HL-60 (cell line): ENCODE measurements at regions not wholly inside any gene's neighbourhood (a gene's known extent, or its start where the extent isn't known, plus 50 kb on each side); places are given as distances from the start of the nearest gene placed in this dataset.

ENCODE experiments used
- DNase-seq, 2 experiments: peaks; one replicate each; pipeline ENCODE4 v3.0.0-alpha.2; 2010 to 2020; ENCODE audit warnings: low read depth in 1 of 2, low spot score in 1 of 2
- H3K27ac ChIP-seq: fragments of 250-450 bp; sonication (Bioruptor Pico); replicated peaks from 2 replicates; pipeline ENCODE4 v1.5.1; 2020; ENCODE audit warnings: mild to moderate bottlenecking, moderate library complexity
- H3K27me3 ChIP-seq: fragments of 250-450 bp; sonication (Bioruptor Pico); 2 replicates; pipeline ENCODE4 v1.5.1; 2021; ENCODE audit warnings: mild to moderate bottlenecking, moderate library complexity; ENCODE audit not compliant: insufficient read depth, poor library complexity, severe bottlenecking
- H3K4me3 ChIP-seq: replicated peaks from 2 replicates; pipeline ENCODE4 v1.5.1; 2011; ENCODE audit warnings: mild to moderate bottlenecking, control low read depth, low read length; ENCODE audit not compliant: insufficient read depth
- GABPA ChIP-seq: IDR thresholded peaks from 2 replicates; pipeline ENCODE4 v1.6.1; 2012; ENCODE audit warnings: low read depth
- POLR2AphosphoS5 ChIP-seq: IDR thresholded peaks from 2 replicates; pipeline ENCODE4 v1.6.1; 2012; ENCODE audit warnings: low read depth
- SPI1 ChIP-seq: IDR thresholded peaks from 2 replicates; pipeline ENCODE4 v1.6.1; 2012; ENCODE audit warnings: low read depth, mild to moderate bottlenecking, borderline replicate concordance
- TF ChIP-seq, protein P1 (sequence below): IDR thresholded peaks from 2 replicates; pipeline ENCODE4 v1.6.1; 2012; ENCODE audit warnings: low read depth; ENCODE audit not compliant: insufficient replicate concordance
- TF ChIP-seq, protein P2 (sequence below): IDR thresholded peaks from one replicate; pipeline ENCODE4 v1.5.1; 2011; ENCODE audit warnings: low read length, control low read depth, inconsistent platforms; ENCODE audit not compliant: insufficient read depth

DNA sequence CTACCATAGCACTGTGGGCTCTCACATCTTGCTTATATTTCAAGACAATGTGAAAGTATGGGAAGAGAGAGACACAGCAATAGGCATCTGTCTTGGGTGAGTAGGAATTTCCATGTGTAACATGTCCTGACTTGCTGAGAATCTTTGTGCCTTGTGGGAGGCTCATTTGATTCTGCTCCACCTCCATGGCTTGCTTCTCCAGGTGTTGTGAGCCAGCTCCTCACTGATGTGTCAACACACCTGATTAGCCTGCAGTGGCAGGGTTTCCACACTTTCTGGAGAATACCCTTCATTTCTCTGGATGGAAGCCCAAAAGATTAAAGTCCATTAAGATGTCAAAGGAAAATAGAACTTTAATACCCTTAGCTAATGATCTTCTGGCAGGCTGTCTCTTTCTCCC, 613.6 kb downstream of the ZNF608 start:
- TF ChIP-seq GABPA (no peak), POLR2AphosphoS5 (no peak), SPI1 (no peak)
- TF ChIP-seq, protein P1, sequence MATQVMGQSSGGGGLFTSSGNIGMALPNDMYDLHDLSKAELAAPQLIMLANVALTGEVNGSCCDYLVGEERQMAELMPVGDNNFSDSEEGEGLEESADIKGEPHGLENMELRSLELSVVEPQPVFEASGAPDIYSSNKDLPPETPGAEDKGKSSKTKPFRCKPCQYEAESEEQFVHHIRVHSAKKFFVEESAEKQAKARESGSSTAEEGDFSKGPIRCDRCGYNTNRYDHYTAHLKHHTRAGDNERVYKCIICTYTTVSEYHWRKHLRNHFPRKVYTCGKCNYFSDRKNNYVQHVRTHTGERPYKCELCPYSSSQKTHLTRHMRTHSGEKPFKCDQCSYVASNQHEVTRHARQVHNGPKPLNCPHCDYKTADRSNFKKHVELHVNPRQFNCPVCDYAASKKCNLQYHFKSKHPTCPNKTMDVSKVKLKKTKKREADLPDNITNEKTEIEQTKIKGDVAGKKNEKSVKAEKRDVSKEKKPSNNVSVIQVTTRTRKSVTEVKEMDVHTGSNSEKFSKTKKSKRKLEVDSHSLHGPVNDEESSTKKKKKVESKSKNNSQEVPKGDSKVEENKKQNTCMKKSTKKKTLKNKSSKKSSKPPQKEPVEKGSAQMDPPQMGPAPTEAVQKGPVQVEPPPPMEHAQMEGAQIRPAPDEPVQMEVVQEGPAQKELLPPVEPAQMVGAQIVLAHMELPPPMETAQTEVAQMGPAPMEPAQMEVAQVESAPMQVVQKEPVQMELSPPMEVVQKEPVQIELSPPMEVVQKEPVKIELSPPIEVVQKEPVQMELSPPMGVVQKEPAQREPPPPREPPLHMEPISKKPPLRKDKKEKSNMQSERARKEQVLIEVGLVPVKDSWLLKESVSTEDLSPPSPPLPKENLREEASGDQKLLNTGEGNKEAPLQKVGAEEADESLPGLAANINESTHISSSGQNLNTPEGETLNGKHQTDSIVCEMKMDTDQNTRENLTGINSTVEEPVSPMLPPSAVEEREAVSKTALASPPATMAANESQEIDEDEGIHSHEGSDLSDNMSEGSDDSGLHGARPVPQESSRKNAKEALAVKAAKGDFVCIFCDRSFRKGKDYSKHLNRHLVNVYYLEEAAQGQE: no peak
- no peak overlapping the region for H3K27ac ChIP-seq
- no peaks in the 10 kb centered on the region for H3K27me3 ChIP-seq
- DNase-seq: no peak
- no peak overlapping the region for H3K4me3 ChIP-seq

- TF ChIP-seq, protein P1: no peak
- no peak for TF ChIP-seq POLR2AphosphoS5
- TF ChIP-seq, protein P2, sequence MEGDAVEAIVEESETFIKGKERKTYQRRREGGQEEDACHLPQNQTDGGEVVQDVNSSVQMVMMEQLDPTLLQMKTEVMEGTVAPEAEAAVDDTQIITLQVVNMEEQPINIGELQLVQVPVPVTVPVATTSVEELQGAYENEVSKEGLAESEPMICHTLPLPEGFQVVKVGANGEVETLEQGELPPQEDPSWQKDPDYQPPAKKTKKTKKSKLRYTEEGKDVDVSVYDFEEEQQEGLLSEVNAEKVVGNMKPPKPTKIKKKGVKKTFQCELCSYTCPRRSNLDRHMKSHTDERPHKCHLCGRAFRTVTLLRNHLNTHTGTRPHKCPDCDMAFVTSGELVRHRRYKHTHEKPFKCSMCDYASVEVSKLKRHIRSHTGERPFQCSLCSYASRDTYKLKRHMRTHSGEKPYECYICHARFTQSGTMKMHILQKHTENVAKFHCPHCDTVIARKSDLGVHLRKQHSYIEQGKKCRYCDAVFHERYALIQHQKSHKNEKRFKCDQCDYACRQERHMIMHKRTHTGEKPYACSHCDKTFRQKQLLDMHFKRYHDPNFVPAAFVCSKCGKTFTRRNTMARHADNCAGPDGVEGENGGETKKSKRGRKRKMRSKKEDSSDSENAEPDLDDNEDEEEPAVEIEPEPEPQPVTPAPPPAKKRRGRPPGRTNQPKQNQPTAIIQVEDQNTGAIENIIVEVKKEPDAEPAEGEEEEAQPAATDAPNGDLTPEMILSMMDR: no peak
- no peak for TF ChIP-seq GABPA
- TF ChIP-seq SPI1: no peak
- Histone ChIP-seq H3K27ac (no peak overlapping the region), H3K4me3 (no peak overlapping the region), H3K27me3 (no peaks in the 10 kb centered on the region)
- DNase-seq: no peak
Measured at GRCh38 chr5:124131466-124131865, 615.0 kb downstream of the ZNF608 start.

- no peak for DNase-seq
- no peak overlapping the region for H3K4me3 ChIP-seq
- TF ChIP-seq SPI1: no peak
- TF ChIP-seq, protein P2: no peak
- TF ChIP-seq GABPA: no peak
- H3K27ac ChIP-seq: no peak overlapping the region
- no peaks in the 10 kb centered on the region for H3K27me3 ChIP-seq
Measured at GRCh38 chr5:124130816-124131215, 615.6 kb downstream of the ZNF608 start.

GRCh38 chr5:124128867-124129266, 616.9 kb downstream of the CSNK1G3 start:
- no peak for DNase-seq
- no peak overlapping the region for H3K4me3 ChIP-seq
- TF ChIP-seq, protein P1: no peak
- TF ChIP-seq SPI1 (no peak), GABPA (no peak), POLR2AphosphoS5 (no peak)
- TF ChIP-seq, protein P2: no peak
- H3K27ac ChIP-seq: no peak overlapping the region
- no peaks in the 10 kb centered on the region for H3K27me3 ChIP-seq
